ENCODE measurements at regions not wholly inside any gene's neighbourhood (a gene's known extent, or its start where the extent isn't known, plus 50 kb on each side); places are given as distances from the start of the nearest gene placed in this dataset.

- Histone ChIP-seq H3K4me1 (no peaks in the 10 kb centered on the region), H3K4me3 (no peak overlapping the region), H3K27ac (no peak overlapping the region), H3K9me3 (no peaks in the 10 kb centered on the region), H3K36me3 (no peaks in the 10 kb centered on the region), H3K27me3 (no peaks in the 10 kb centered on the region)
- DNase-seq, result no peak
- TF ChIP-seq POLR2A (IDR thresholded peaks at IDR 0.05) (no peak), CTCF (IDR thresholded peaks at IDR 0.05) (peak in 2 of 6 experiments; percentile 18 to 20)
Observed at GRCh38 chr1:94329986-94330385, 88.2 kb upstream of the ABCD3 start.

- Histone ChIP-seq H3K4me3 (no peak overlapping the region), H3K27ac (no peak overlapping the region), H3K36me3 (no peaks in the 10 kb centered on the region), H3K27me3 (no peaks in the 10 kb centered on the region), H3K9me3 (no peaks in the 10 kb centered on the region), H3K4me1 (no peaks in the 10 kb centered on the region)
- no peak for TF ChIP-seq POLR2A (IDR thresholded peaks at IDR 0.05)
- TF ChIP-seq CTCF (IDR thresholded peaks at IDR 0.05), result no peak
- no peak for DNase-seq
Observed at GRCh38 chr1:94329276-94329675, 88.9 kb upstream of the ABCD3 start.

GRCh38 chr1:94327001-94327690 lies 89.8 kb upstream of the ARHGAP29 start:
- Histone ChIP-seq H3K27me3 (no peaks in the 10 kb centered on the region), H3K36me3 (no peaks in the 10 kb centered on the region), H3K4me3 (no peak overlapping the region), H3K27ac (peak overlapping the region in 2 of 4 donors; percentile 25 to 40), H3K4me1 (no peaks in the 10 kb centered on the region), H3K9me3 (no peaks in the 10 kb centered on the region)
- DNase-seq, result peak in 1 of 3 donors; percentile 51
- no peak for TF ChIP-seq POLR2A (IDR thresholded peaks at IDR 0.05)
- no peak for TF ChIP-seq CTCF (IDR thresholded peaks at IDR 0.05)

GRCh38 chr1:94326329-94326728 lies 88.9 kb upstream of the ARHGAP29 start:
- no peaks in the 10 kb centered on the region for H3K9me3 ChIP-seq
- peak overlapping the region in 1 of 4 donors; percentile 40 for H3K27ac ChIP-seq
- no peak overlapping the region for H3K4me3 ChIP-seq
- no peaks in the 10 kb centered on the region for H3K36me3 ChIP-seq
- H3K27me3 ChIP-seq, result no peaks in the 10 kb centered on the region
- no peak for DNase-seq
- TF ChIP-seq POLR2A (IDR thresholded peaks at IDR 0.05), result no peak
- TF ChIP-seq CTCF (IDR thresholded peaks at IDR 0.05), result no peak
- H3K4me1 ChIP-seq, result no peaks in the 10 kb centered on the region

GRCh38 chr1:94325377-94326302 lies 88.3 kb upstream of the ARHGAP29 start:
- TF ChIP-seq CTCF (IDR thresholded peaks at IDR 0.05), result no peak
- no peak for TF ChIP-seq POLR2A (IDR thresholded peaks at IDR 0.05)
- Histone ChIP-seq H3K4me3 (no peak overlapping the region), H3K9me3 (no peaks in the 10 kb centered on the region), H3K27me3 (no peaks in the 10 kb centered on the region), H3K36me3 (no peaks in the 10 kb centered on the region), H3K4me1 (no peaks in the 10 kb centered on the region), H3K27ac (peak overlapping the region in 1 of 4 donors; percentile 5)
- no peak for DNase-seq
